ENCODE measurements at regions not wholly inside any gene's neighbourhood (a gene's known extent, or its start where the extent isn't known, plus 50 kb on each side); places are given as distances from the start of the nearest gene placed in this dataset.

- TF ChIP-seq CREB1 (IDR thresholded peaks at IDR 0.05; ENCODE audit: low read depth) (no peak), TAF1 (IDR thresholded peaks at IDR 0.05; ENCODE audit: low read depth) (no peak), CEBPB (IDR thresholded peaks at IDR 0.05) (no peak), YY1 (IDR thresholded peaks at IDR 0.05; ENCODE audit: low read depth) (no peak), ZBTB7A (IDR thresholded peaks at IDR 0.05; ENCODE audit: low read depth) (no peak), EGR1 (IDR thresholded peaks at IDR 0.05) (no peak), EP300 (IDR thresholded peaks at IDR 0.05; ENCODE audit: borderline replicate concordance) (no peak), NFIC (IDR thresholded peaks at IDR 0.05) (no peak), FOXM1 (IDR thresholded peaks at IDR 0.05; ENCODE audit: borderline replicate concordance, low read depth) (no peak), RAD21 (IDR thresholded peaks at IDR 0.05; ENCODE audit: low read depth) (no peak)
- TF ChIP-seq, protein P1, sequence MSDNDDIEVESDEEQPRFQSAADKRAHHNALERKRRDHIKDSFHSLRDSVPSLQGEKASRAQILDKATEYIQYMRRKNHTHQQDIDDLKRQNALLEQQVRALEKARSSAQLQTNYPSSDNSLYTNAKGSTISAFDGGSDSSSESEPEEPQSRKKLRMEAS (IDR thresholded peaks at IDR 0.05) = no peak
These were observed 338.1 kb downstream of the SEC16B start for GRCh38 chr1:177631770-177632169.
